ENCODE measurements at regions not wholly inside any gene's neighbourhood (a gene's known extent, or its start where the extent isn't known, plus 50 kb on each side); places are given as distances from the start of the nearest gene placed in this dataset.
"Not testable (repeated sequence)": the region's sequence is repeated elsewhere in the genome, so short reads cannot be mapped to it uniquely, and the experiment has no call there.

GRCh38 chr11:96738311-96738710 is 348.5 kb downstream of the JRKL start:
- no peak for TF ChIP-seq CTCF (conservative IDR thresholded peaks at IDR 0.05; ENCODE audit: control insufficient read depth, insufficient read depth, low read depth, low read length)
- DNase-seq (ENCODE audit: low read depth): no peak
- H3K4me3 ChIP-seq (ENCODE audit: control insufficient read depth, low read depth, low read length): no peak overlapping the region

- peak; percentile 23 for DNase-seq (ENCODE audit: low read depth)
- TF ChIP-seq CTCF (conservative IDR thresholded peaks at IDR 0.05; ENCODE audit: control insufficient read depth, insufficient read depth, low read depth, low read length): no peak
- no peak overlapping the region for H3K4me3 ChIP-seq (ENCODE audit: control insufficient read depth, low read depth, low read length)
Observed at GRCh38 chr11:96741068-96741467, 351.3 kb downstream of the JRKL start.

GRCh38 chr11:96744697-96745096 is 354.9 kb downstream of the JRKL start:
- TF ChIP-seq CTCF (conservative IDR thresholded peaks at IDR 0.05; ENCODE audit: control insufficient read depth, insufficient read depth, low read depth, low read length): no peak
- DNase-seq (ENCODE audit: low read depth): peak; percentile 28
- no peak overlapping the region for H3K4me3 ChIP-seq (ENCODE audit: control insufficient read depth, low read depth, low read length)

GRCh38 chr11:96748639-96749370 is 359.0 kb downstream of the JRKL start:
- H3K4me3 ChIP-seq (ENCODE audit: control insufficient read depth, low read depth, low read length): no peak overlapping the region
- TF ChIP-seq CTCF (conservative IDR thresholded peaks at IDR 0.05; ENCODE audit: control insufficient read depth, insufficient read depth, low read depth, low read length): no peak
- DNase-seq (ENCODE audit: low read depth): peak; percentile 45

GRCh38 chr11:96751807-96752206 is 362.0 kb downstream of the JRKL start:
- H3K4me3 ChIP-seq (ENCODE audit: control insufficient read depth, low read depth, low read length); DNase-seq (ENCODE audit: low read depth): not testable (repeated sequence)

GRCh38 chr11:96752221-96752620 is 362.4 kb downstream of the JRKL start:
- H3K4me3 ChIP-seq (ENCODE audit: control insufficient read depth, low read depth, low read length): no peak overlapping the region
- no peak for TF ChIP-seq CTCF (conservative IDR thresholded peaks at IDR 0.05; ENCODE audit: control insufficient read depth, insufficient read depth, low read depth, low read length)
- no peak for DNase-seq (ENCODE audit: low read depth)

- no peak for DNase-seq (ENCODE audit: low read depth)
- H3K4me3 ChIP-seq (ENCODE audit: control insufficient read depth, low read depth, low read length): no peak overlapping the region
- TF ChIP-seq CTCF (conservative IDR thresholded peaks at IDR 0.05; ENCODE audit: control insufficient read depth, insufficient read depth, low read depth, low read length): no peak
Observed at GRCh38 chr11:96753997-96754396, 364.2 kb downstream of the JRKL start.

Data from fibroblast of mammary gland (primary cell).